Ovary (tissue), 7 donors: ENCODE measurements at regions not wholly inside any gene's neighbourhood (a gene's known extent, or its start where the extent isn't known, plus 50 kb on each side); places are given as distances from the start of the nearest gene placed in this dataset.

Experiments
- DNase-seq, 5 donors: peaks; one replicate each; pipeline ENCODE4 v3.0.0-alpha.2; 2019 to 2020
- H3K27ac ChIP-seq, 2 donors: fragments of 200-600 bp; one replicate each; pipeline versions ENCODE4 v1.5.1 to v1.8.0; 2019 to 2022
- H3K27me3 ChIP-seq: fragments of 200-600 bp; one replicate; pipeline ENCODE4 v1.8.0; 2022
- H3K36me3 ChIP-seq: fragments of 200-600 bp; sonication (generic); one replicate; pipeline ENCODE4 v1.5.1; 2019
- H3K4me1 ChIP-seq: one replicate; pipeline ENCODE4 v1.8.1; 2013; ENCODE audit warnings: mild to moderate bottlenecking, moderate library complexity; ENCODE audit not compliant: insufficient read depth
- H3K4me3 ChIP-seq: fragments of 200-600 bp; sonication (generic); one replicate; pipeline ENCODE4 v1.5.1; 2017
- H3K9me3 ChIP-seq, 2 donors: fragments of 200-600 bp in 1 of 2; sonication (generic) in 1 of 2; one replicate each; pipeline versions ENCODE4 v1.5.1 to v1.8.1; 2013 to 2019; ENCODE audit warnings: mild to moderate bottlenecking in 1 of 2, moderate library complexity in 1 of 2
- EP300 ChIP-seq: sonication (generic); formaldehyde crosslinking; IDR thresholded peaks from one replicate; pipeline ENCODE4 v1.6.1; 2017; ENCODE audit warnings: antibody characterized with exemption
- POLR2A ChIP-seq: fragments of 450-650 bp; IDR thresholded peaks from one replicate; pipeline ENCODE4 v1.6.1; 2017; ENCODE audit warnings: antibody characterized with exemption, mild to moderate bottlenecking, moderate library complexity
- WGBS, 3 donors: extraction: QIAGEN DNeasy Blood & Tissue Kit in 1 of 3; methylation state at CpG; one replicate each; pipeline versions ENCODE4 v1.1.5 to v1.1.7; 2013 to 2017; 5-methylcytosine and 5-hydroxymethylcytosine counted together
- intact Hi-C, 4 donors: fragments of 100-400 bp; cut with DNase I; formaldehyde crosslinking; loops; one replicate each; pipeline versions ENCODE4 v1.11.0 to v1.15.1; 2022 to 2023
- TF ChIP-seq, protein P1 (sequence below), 3 donors: fragments of 450-650 bp in 2 of 3; fragments of 200-600 bp in 1 of 3; IDR thresholded peaks; one replicate each; pipeline versions ENCODE4 v1.5.1 to v1.8.0; 2016 to 2022; ENCODE audit warnings: antibody characterized with exemption in 3 of 3, mild to moderate bottlenecking in 1 of 3
- donor health status: DM: no; HTN: no; CAD: no; lungs with moderate emphysema.
- donor health status: DM: no; HTN: no; CAD: no.
- donor health status: Bipolar disorder and iron deficiency.
- donor health status: DM: no; HTN: no; CAD: no.
- donor health status: DM: yes; HTN: yes; CAD: no.

DNA sequence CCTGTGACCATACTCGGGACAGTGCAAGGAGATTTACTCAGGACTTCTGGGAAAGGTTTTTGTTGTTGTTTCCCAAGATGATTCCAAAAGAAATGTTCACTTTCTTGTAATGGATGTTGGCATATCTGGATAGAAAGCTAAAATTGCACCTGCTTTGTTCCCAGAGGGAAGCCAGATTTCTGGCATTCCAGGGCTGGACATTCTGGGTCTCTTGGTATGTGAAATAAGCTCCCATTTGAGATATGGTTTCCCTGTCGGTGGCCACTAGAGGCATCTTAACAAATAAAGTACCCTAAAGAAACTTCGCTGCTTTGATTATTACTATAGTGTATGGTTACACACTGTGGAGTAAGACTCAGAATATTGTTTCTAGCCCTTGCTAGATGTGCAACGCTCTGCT, 737.3 kb downstream of the BRINP1 start:
- no peaks in the 10 kb centered on the region for H3K27me3 ChIP-seq
- WGBS, 3 donors = 71 to 79% (median 77%) methylated on average over 4 of the region's 4 CpGs

DNA sequence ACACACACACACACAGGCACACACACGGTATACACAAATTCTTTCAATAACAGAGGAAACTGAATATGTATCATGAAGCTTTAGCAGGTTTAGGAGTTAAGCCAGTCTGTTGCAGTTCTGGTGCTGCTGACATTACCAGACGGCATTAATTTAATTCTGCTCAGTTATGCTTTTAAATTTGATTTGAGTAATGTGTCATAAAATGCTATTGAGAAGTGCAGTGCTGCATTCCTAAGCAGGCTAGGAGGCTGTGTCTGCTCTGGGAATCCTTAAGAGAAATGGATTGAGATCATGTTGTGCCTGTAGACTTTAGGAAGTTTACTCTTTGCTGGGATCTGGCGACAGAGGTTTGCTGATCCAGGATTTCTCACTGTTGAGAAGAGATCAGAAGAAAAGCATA, 733.8 kb downstream of the BRINP1 start:
- intact Hi-C loops = no loop called here
- H3K4me3 ChIP-seq = no peak overlapping the region
- no peak for DNase-seq
- no peaks in the 10 kb centered on the region for H3K27me3 ChIP-seq
- H3K27ac ChIP-seq = no peak overlapping the region
- H3K4me1 ChIP-seq = no peaks in the 10 kb centered on the region
- no peaks in the 10 kb centered on the region for H3K36me3 ChIP-seq
- no peak for TF ChIP-seq EP300
- TF ChIP-seq, protein P1, sequence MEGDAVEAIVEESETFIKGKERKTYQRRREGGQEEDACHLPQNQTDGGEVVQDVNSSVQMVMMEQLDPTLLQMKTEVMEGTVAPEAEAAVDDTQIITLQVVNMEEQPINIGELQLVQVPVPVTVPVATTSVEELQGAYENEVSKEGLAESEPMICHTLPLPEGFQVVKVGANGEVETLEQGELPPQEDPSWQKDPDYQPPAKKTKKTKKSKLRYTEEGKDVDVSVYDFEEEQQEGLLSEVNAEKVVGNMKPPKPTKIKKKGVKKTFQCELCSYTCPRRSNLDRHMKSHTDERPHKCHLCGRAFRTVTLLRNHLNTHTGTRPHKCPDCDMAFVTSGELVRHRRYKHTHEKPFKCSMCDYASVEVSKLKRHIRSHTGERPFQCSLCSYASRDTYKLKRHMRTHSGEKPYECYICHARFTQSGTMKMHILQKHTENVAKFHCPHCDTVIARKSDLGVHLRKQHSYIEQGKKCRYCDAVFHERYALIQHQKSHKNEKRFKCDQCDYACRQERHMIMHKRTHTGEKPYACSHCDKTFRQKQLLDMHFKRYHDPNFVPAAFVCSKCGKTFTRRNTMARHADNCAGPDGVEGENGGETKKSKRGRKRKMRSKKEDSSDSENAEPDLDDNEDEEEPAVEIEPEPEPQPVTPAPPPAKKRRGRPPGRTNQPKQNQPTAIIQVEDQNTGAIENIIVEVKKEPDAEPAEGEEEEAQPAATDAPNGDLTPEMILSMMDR (IDR thresholded peaks at IDR 0.05) = no peak
- TF ChIP-seq POLR2A = no peak
- no peaks in the 10 kb centered on the region for H3K9me3 ChIP-seq
- 57 to 61% (median 58%) methylated on average over 3 of the region's 3 CpGs for WGBS, 3 donors

More for the DNA sequence above, 737.3 kb downstream of the BRINP1 start:
- Histone ChIP-seq H3K4me1 (no peaks in the 10 kb centered on the region), H3K36me3 (no peaks in the 10 kb centered on the region), H3K4me3 (no peak overlapping the region), H3K9me3 (no peaks in the 10 kb centered on the region), H3K27ac (no peak overlapping the region)
- no peak for TF ChIP-seq POLR2A
- TF ChIP-seq, protein P1 (IDR thresholded peaks at IDR 0.05) = no peak
- TF ChIP-seq EP300 = no peak
- intact Hi-C loops = no loop called here
- DNase-seq = no peak

DNA sequence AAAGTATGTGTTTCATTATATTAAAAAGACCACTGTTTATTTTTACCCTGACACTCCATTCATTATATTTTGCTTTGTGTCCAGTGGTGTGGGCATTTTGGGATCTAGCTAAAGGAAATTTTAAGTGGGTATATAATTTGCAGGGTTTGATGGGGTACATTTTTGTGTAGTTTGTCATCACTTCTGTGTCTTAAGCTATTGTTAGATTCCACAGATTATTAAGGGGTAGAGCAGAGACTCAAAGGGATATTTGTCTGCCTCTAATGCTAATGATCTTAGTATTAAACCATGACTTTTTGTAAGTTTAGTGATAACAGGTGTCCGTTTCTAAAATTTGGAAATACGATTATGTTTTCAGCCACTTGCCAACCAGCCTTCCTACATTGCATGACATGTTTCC, 731.6 kb downstream of the BRINP1 start:
- intact Hi-C loops = no loop called here
- no peaks in the 10 kb centered on the region for H3K36me3 ChIP-seq
- no peaks in the 10 kb centered on the region for H3K9me3 ChIP-seq
- no peak for DNase-seq
- TF ChIP-seq EP300 (no peak), POLR2A (no peak)
- TF ChIP-seq, protein P1 (IDR thresholded peaks at IDR 0.05) = no peak
- H3K4me1 ChIP-seq = no peaks in the 10 kb centered on the region
- H3K27ac ChIP-seq = no peak overlapping the region
- H3K4me3 ChIP-seq = no peak overlapping the region
- H3K27me3 ChIP-seq = no peaks in the 10 kb centered on the region
- WGBS, 3 donors = 88 to 91% (median 89%) methylated on average over 2 of the region's 2 CpGs

DNA sequence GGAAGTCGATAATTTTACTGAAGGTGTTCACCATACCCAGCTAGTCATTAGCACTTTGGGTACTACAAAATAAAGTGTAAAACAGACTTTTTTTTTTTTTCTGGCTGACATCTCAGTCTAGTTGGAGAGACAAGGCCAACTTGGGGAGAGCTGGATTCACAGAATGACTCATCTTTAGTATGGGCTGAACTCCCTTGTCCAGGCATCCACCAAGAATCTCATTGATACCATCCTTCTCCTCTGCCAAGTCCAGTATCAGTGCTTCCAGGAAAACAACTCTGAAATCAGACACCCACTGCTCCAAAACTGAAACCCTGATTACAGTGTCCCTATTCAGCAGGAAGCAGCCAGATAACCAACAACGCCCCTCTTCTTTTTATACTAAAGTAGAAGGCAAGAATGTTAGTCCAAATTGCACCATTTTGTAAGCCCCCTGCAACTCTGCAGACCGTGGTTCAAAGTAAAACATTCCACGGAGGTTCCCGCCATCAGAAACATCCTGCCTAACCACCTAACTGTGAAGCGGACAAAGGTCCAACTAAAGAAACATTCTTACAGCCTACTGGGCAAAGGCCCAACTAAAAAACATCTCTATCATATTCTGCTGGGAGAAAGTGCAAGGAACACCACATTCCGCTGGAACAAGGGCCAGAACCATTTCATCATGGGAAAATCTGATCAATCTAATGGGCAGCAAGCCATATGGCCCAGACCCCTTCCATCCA, 728.2 kb downstream of the BRINP1 start:
- DNase-seq = no peak
- WGBS, 3 donors = 66 to 77% (median 68%) methylated on average over 7 of the region's 7 CpGs
- no peak overlapping the region for H3K4me3 ChIP-seq

More for the DNA sequence above, 728.2 kb downstream of the BRINP1 start:
- no peak overlapping the region for H3K27ac ChIP-seq
- no peaks in the 10 kb centered on the region for H3K4me1 ChIP-seq
- no peaks in the 10 kb centered on the region for H3K36me3 ChIP-seq
- no peaks in the 10 kb centered on the region for H3K9me3 ChIP-seq
- no peaks in the 10 kb centered on the region for H3K27me3 ChIP-seq
- no peak for TF ChIP-seq POLR2A
- no peak for TF ChIP-seq EP300
- TF ChIP-seq, protein P1 (IDR thresholded peaks at IDR 0.05) = no peak
- intact Hi-C loops = no loop called here
